Fibroblast of the aortic adventitia (primary cell): ENCODE measurements at regions not wholly inside any gene's neighbourhood (a gene's known extent, or its start where the extent isn't known, plus 50 kb on each side); places are given as distances from the start of the nearest gene placed in this dataset.

Source experiments
- DNase-seq: peaks from one replicate; pipeline ENCODE4 v3.0.0-alpha.2; 2010; ENCODE audit warnings: low read depth
- H3K4me3 ChIP-seq: 2 replicates; pipeline ENCODE4 v1.5.1; 2011; ENCODE audit warnings: low read depth, mild to moderate bottlenecking, control low read depth, low read length, moderate library complexity
- TF ChIP-seq, protein P1 (sequence below): IDR thresholded peaks from 2 replicates; pipeline ENCODE4 v1.5.1; 2011; ENCODE audit warnings: mild to moderate bottlenecking, low read length, control low read depth, inconsistent platforms; ENCODE audit not compliant: insufficient read depth

DNA sequence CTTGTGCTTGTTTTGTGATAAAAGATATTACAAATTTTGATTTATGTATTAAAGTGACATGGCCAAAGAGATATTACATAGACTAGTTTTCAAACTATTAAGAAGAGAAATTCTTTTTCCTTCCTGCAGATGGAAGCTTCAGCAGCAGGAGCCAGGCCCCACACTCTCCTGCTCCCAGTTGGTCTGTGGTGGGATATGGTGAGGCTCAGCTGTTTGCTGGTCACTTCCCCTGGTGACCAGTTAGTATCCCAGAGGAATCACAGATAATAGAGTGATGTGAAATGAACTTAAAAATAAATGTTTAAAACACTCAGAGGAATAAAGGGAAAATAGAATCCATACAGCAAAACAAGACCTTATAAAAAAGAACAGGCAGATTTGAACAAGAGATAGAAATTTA is 154.7 kb downstream of the KTN1 start:
- DNase-seq, result no peak
- TF ChIP-seq, protein P1, sequence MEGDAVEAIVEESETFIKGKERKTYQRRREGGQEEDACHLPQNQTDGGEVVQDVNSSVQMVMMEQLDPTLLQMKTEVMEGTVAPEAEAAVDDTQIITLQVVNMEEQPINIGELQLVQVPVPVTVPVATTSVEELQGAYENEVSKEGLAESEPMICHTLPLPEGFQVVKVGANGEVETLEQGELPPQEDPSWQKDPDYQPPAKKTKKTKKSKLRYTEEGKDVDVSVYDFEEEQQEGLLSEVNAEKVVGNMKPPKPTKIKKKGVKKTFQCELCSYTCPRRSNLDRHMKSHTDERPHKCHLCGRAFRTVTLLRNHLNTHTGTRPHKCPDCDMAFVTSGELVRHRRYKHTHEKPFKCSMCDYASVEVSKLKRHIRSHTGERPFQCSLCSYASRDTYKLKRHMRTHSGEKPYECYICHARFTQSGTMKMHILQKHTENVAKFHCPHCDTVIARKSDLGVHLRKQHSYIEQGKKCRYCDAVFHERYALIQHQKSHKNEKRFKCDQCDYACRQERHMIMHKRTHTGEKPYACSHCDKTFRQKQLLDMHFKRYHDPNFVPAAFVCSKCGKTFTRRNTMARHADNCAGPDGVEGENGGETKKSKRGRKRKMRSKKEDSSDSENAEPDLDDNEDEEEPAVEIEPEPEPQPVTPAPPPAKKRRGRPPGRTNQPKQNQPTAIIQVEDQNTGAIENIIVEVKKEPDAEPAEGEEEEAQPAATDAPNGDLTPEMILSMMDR, result no peak
- H3K4me3 ChIP-seq, result no peak overlapping the region

DNA sequence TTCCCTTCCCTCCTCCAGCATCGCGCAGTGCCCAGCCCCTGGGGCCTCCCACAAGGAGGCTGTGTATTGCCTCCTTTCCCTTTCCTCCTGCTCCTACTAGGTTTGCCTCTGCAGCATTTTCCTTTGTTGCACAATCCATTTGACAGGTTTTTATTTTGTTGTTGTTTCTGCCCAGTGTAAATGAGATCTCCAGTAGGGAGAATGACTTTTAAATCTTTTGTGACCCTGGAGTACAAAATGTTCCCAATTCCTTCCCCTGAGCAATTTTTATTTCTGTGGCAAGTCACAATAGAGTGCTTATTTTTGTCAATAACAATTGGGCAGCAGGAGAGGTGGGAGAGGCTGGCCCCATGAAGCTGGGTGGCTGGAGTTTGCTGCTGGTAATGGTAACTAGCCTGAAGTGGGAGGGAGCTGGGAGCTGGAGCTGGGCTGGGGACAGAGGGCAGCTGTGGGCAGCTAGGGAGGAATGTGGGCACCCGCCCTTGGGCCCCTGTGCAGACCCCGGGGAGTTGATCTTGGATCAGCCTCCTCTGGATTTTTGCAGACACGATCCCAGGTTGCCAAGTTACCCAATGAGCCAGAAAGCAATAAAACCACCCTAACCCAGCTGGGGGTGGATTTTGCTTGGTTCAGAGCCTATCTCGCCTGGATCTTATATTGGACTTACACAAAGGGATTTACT is 160.1 kb downstream of the KTN1 start:
- DNase-seq, result peak; percentile 6
- TF ChIP-seq, protein P1, result no peak
- no peak overlapping the region for H3K4me3 ChIP-seq

DNA sequence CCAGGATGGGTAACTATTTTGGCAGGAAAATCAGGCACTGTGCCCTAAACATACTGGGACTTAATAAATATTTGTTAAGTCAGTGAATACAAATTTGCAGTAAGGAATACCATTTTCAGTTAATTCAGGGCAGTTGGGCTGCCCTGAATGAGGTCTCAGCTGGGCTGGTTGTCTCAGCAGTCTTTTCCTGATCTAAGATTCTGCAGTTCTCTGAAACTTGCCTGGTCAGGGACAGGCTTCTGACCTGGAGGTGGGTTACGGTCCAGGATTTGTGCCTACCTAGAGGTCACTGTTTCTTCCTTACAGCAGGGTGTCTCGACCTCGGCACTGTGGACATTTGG is 160.6 kb downstream of the KTN1 start:
- DNase-seq, result no peak
- TF ChIP-seq, protein P1, result no peak
- no peak overlapping the region for H3K4me3 ChIP-seq

DNA sequence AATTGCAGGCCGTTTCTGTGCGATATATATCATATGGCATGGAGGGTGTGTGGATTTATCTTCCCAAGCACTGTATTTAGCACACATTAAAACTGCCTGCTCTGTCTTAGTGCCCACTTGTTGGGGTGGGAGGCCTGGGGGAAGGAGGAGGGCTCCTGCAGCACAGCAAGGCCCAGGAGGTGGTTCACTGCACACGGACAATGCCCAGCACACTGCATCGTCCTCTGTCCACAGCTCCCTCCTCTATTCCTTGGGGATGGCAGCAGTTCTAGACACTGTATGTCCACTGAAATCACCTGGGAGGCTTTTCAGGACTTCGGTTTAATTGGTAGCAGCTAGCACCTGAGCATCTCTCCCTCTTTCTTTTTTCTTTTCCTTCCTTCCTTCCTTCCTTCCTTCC is 161.2 kb downstream of the KTN1 start:
- no peak overlapping the region for H3K4me3 ChIP-seq
- TF ChIP-seq, protein P1, result no peak
- DNase-seq, result no peak

DNA sequence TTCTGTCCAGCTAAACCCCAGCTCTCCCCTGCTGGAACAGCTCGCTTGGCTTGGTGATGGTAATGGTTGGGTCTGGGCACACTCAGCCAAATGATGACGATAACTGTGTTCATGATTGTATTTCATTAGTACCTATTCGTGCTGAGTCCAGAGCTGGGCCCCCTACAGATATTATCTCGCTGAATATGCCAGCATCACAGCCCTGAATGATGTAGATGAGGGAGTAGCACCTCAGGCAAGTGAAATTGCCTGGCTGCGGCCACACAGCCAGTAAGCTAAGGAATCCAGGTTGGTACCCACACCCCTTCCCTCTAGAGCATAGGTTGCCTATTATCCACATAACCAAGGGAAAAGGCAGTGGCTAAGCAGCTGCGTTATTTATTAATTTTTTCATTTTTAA is 163.5 kb downstream of the KTN1 start:
- H3K4me3 ChIP-seq, result no peak overlapping the region
- DNase-seq, result no peak
- TF ChIP-seq, protein P1, result no peak

DNA sequence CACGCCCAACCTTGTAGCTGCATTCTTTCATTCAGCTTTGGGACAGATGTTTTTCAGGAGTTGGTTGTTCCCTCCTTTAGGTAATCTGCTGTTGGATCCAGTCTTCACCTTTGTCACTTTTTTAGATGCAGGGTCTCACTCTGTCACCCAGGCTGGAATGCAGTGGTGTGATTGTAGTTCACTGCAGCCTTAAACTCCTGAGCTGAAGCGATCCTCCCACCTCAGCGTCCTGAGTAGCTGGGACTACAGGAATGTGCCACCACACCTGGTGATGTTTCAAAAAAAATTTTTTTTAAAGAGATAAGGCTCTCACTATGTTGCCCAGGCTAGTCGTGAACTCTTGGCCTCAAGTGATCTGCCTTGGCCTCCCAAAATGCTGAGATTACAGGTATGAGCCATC is 164.3 kb downstream of the KTN1 start:
- H3K4me3 ChIP-seq, result no peak overlapping the region
- TF ChIP-seq, protein P1, result no peak
- DNase-seq, result no peak

DNA sequence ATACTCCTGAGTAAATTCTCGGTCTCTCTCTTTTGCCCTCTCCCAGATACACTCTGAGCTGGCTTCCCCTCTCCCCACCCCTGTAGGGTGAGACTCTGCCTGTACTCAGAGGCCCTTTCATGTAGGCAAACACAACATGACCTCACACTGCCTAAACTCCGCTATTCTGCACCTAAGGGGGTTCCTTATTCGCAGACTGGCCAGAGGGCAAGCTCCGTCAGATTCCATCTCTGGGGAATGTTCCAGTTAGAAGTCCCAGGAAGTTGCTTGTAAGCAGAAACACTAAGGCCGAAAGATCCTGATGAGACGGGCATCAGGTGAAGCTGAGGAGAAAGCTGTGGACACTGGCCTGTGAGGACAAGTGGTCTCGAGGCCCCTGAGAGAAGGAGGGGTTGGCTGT is 165.9 kb downstream of the KTN1 start:
- TF ChIP-seq, protein P1, result no peak
- DNase-seq, result no peak
- H3K4me3 ChIP-seq, result no peak overlapping the region
